Neural progenitor cell (in vitro differentiated cells): ENCODE measurements at regions not wholly inside any gene's neighbourhood (a gene's known extent, or its start where the extent isn't known, plus 50 kb on each side); places are given as distances from the start of the nearest gene placed in this dataset.

Experiments used
- CTCF ChIP-seq: fragments of 200-600 bp; sonication (generic); IDR thresholded peaks from 2 replicates; pipeline ENCODE4 v1.5.1; 2017; ENCODE audit warnings: antibody characterized with exemption, mild to moderate bottlenecking
- EZH2phosphoT487 ChIP-seq: fragments of 200-600 bp; sonication (generic); IDR thresholded peaks from 2 replicates; pipeline ENCODE4 v1.6.1; 2017; ENCODE audit warnings: antibody characterized with exemption

GRCh38 chr13:57044910-57045309 is 95.8 kb upstream of the PRR20A start:
- no peak for TF ChIP-seq CTCF
- no peak for TF ChIP-seq EZH2phosphoT487
